ENCODE measurements at regions not wholly inside any gene's neighbourhood (a gene's known extent, or its start where the extent isn't known, plus 50 kb on each side); places are given as distances from the start of the nearest gene placed in this dataset.
"Not testable (repeated sequence)": the region's sequence is repeated elsewhere in the genome, so short reads cannot be mapped to it uniquely, and the experiment has no call there.

DNA sequence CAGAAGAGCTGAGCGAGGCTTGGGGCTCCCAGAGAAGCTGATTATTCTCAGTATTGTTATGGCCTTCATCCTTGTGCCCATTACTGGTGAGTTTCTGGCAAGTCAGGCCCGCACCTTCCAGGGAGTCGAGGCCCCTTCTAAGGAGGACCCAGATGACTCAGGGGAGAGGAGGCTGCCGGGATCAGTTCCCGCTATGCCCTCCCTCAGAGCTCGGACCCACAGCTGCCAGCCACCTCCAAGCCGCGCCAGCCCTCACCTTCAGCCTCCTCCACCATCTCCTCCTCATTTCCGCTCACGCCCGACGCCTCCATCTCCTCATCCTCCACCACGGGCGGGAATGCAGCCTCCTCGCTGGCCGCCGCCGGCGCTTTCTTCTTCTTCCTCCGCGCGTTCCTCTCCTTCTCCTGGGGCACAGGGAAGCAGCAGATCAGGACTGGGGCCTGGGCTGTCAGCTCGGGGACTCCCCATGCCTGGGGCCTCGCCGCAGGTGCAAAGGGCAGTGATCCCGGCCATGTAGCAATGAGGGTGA, 83.2 kb downstream of the RFLNA start:
- intact Hi-C loops (cut with micrococcal nuclease), result no loop called here
- Mint-ChIP-seq H3K4me1 (no peaks in the 10 kb centered on the region), H3K27me3 (no peaks in the 10 kb centered on the region), H3K36me3 (ENCODE audit: low read depth) (peaks cover 2% of the 10 kb centered on the region), H3K4me3 (no peak overlapping the region), H3K27ac (no peak overlapping the region), H3K9me3 (no peaks in the 10 kb centered on the region)
- no peak for DNase-seq

DNA sequence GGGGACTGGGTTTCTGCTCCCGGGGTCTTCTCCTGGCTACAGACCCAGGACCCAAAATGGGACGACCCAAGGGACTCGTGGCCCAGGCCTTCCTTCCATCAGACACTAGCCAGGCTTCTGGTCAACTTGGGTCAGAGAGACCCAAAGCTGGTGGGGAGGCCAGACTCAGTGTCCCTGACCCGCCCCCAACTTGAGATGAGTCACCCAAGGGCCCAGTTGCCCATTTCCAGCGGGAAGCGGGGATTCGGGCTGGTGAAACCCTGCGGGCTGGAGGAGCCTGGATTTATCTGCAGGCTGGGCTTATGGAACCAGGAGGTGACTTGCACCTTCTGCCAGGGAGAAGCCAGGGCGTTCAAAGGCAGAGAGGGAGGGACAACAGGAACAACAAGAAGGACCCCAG, 81.5 kb downstream of the RFLNA start:
- H3K27me3 Mint-ChIP-seq, result no peaks in the 10 kb centered on the region
- H3K27ac Mint-ChIP-seq, result no peak overlapping the region
- intact Hi-C loops (cut with micrococcal nuclease), result no loop called here
- H3K4me3 Mint-ChIP-seq, result no peak overlapping the region
- peaks cover 2% of the 10 kb centered on the region for H3K36me3 Mint-ChIP-seq (ENCODE audit: low read depth)
- no peaks in the 10 kb centered on the region for H3K4me1 Mint-ChIP-seq
- no peak for DNase-seq
- H3K9me3 Mint-ChIP-seq, result no peaks in the 10 kb centered on the region

DNA sequence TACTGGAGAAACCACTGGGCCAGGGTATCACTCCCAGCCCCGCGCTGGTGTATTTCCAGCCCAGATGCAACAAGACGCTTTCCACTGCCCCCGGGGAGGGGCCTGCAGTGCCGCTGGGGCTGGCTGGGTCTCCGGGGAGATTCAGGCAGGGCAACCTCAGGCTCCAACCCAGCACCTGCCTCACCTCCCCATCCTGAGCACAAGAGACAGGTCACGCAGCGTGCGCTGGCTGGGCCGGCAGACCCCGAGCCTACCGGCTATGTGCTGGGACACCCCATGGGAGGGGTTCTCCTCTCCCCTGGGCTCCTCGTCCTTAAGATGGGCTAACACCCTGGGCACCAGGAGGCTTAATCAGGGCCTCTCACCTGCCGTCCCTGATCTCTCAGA, 80.9 kb downstream of the RFLNA start:
- DNase-seq, result no peak
- no peaks in the 10 kb centered on the region for H3K4me1 Mint-ChIP-seq
- intact Hi-C loops (cut with micrococcal nuclease), result no loop called here
- no peak overlapping the region for H3K27ac Mint-ChIP-seq
- H3K9me3 Mint-ChIP-seq, result no peaks in the 10 kb centered on the region
- H3K27me3 Mint-ChIP-seq, result no peaks in the 10 kb centered on the region
- H3K36me3 Mint-ChIP-seq (ENCODE audit: low read depth), result peaks cover 2% of the 10 kb centered on the region
- no peak overlapping the region for H3K4me3 Mint-ChIP-seq

DNA sequence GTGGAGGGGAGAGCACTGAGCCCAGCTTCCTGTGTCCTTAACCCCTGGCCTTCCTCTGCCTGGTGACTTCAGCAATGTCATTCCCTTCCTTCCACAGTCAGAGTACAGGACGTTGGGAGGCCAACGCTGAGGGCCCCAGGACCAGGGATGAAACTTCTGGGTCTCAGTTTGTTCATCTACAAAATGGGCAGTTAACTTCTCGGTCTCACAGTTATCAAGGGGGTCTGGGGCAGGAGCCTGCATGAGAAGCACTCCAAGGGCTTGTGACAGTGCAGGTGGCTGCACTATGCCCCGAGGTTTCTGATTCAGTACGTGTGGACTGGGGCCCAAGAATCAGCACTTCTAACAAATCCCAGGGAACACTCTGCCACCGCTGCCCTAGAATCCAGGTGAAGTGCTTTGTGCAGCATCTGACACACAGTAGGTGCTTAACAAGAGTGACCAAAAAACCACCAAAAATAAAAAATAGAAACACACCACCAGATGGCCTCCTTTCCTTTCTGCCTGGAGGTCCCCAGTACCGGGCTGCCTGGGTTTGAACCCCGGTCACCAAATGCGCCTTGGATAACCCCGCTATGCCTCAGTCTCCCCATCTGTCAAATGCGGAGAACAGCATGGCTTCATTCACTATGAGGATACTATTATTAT, 80.4 kb downstream of the RFLNA start:
- H3K27me3 Mint-ChIP-seq, result no peaks in the 10 kb centered on the region
- no peaks in the 10 kb centered on the region for H3K9me3 Mint-ChIP-seq
- peaks cover 4% of the 10 kb centered on the region for H3K36me3 Mint-ChIP-seq (ENCODE audit: low read depth)
- no peak overlapping the region for H3K4me3 Mint-ChIP-seq
- H3K27ac Mint-ChIP-seq, result no peak overlapping the region
- H3K4me1 Mint-ChIP-seq, result no peaks in the 10 kb centered on the region
- DNase-seq, result no peak
- intact Hi-C loops (cut with micrococcal nuclease), result no loop called here

DNA sequence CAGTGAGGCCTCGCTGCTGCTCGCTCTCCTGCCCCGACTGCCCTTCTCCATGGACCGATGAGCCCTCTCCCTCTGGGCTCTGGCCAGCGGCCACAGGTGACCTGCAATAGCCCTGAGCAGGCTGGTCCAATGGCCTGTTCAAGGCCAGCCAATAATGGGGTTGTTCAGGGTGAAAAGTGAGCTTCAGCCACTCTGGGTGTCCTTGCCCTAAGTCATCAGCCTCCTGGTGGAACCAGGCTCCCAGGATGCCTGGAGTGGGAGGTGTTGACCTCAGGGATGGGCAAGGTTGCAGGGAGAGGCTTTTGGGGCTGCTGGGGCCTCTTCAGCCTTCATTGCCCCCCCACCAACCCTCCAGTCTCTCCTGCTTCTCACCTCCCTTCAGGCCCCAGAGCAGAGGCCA, 79.7 kb downstream of the RFLNA start:
- H3K36me3 Mint-ChIP-seq (ENCODE audit: low read depth), result peaks cover 4% of the 10 kb centered on the region
- DNase-seq, result no peak
- H3K9me3 Mint-ChIP-seq, result no peaks in the 10 kb centered on the region
- H3K27ac Mint-ChIP-seq, result no peak overlapping the region
- H3K4me3 Mint-ChIP-seq, result no peak overlapping the region
- no peaks in the 10 kb centered on the region for H3K27me3 Mint-ChIP-seq
- intact Hi-C loops (cut with micrococcal nuclease), result no loop called here
- H3K4me1 Mint-ChIP-seq, result no peaks in the 10 kb centered on the region

DNA sequence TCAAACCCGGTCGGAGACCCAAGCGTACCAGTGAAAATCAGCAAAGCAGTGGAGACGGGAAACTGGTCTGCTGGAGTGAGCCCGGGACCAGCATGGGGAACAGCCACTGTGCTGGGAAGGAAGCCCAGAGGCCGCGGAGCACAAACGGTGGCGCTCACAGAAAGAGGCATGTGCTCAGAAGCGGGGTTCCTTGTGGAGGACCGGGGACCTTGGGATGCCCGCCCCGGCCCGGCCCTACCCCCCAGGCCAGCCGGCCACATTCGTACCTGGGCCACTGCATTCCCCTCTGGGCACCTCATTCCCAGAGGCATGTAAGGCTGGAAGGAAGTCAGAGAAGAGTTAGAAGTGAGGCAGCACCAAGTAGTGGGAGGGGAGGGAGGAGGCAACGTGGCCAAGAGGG, 79.3 kb downstream of the RFLNA start:
- no peaks in the 10 kb centered on the region for H3K27me3 Mint-ChIP-seq
- no peak for DNase-seq
- peaks cover 4% of the 10 kb centered on the region for H3K36me3 Mint-ChIP-seq (ENCODE audit: low read depth)
- H3K9me3 Mint-ChIP-seq, result no peaks in the 10 kb centered on the region
- intact Hi-C loops (cut with micrococcal nuclease), result no loop called here
- no peaks in the 10 kb centered on the region for H3K4me1 Mint-ChIP-seq
- no peak overlapping the region for H3K27ac Mint-ChIP-seq
- no peak overlapping the region for H3K4me3 Mint-ChIP-seq

DNA sequence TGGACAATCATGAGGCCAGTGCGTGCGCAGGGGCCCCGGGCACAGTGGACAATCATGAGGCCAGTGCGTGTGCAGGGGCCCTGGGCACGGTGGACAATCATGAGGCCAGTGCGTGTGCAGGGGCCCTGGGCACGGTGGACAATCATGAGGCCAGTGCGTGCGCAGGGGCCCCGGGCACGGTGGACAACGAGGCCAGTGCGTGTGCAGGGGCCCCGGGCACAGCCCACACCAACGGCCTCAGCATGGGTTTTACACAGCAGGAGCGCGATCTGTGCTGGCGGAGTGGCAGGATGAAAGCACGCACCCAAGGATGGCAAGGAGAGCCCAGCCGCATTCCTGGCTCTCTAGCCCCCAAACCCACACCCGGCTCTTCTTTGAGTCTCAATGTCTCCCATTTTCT, 78.8 kb downstream of the RFLNA start:
- H3K4me1 Mint-ChIP-seq; H3K27ac Mint-ChIP-seq; H3K9me3 Mint-ChIP-seq; H3K36me3 Mint-ChIP-seq (ENCODE audit: low read depth); intact Hi-C loops (cut with micrococcal nuclease); H3K4me3 Mint-ChIP-seq; H3K27me3 Mint-ChIP-seq; DNase-seq: not testable (repeated sequence)

DNA sequence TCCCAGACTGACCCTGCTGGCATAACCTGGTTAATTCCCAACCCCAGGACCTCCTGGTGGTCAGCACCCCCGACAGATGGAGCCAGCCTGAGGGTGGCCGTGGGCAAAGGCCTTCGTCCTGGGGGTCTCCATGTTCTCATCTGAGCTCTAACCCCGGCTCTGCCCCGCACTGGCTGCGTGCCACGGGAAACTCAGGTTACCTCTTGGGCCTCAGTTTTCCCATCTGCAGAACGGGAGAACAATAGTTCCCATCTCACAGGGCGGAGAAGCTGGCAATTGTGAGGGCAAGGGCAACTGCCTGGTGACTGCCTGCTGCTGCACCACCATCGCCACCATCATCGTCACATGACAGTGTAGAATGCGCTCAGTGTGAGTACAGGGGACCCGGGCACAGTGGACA, 77.9 kb downstream of the RFLNA start:
- Mint-ChIP-seq H3K4me1 (no peaks in the 10 kb centered on the region), H3K36me3 (ENCODE audit: low read depth) (peaks cover 4% of the 10 kb centered on the region), H3K27ac (no peak overlapping the region), H3K4me3 (no peak overlapping the region), H3K27me3 (no peaks in the 10 kb centered on the region), H3K9me3 (no peaks in the 10 kb centered on the region)
- intact Hi-C loops (cut with micrococcal nuclease), result no loop called here
- DNase-seq, result no peak

DNA sequence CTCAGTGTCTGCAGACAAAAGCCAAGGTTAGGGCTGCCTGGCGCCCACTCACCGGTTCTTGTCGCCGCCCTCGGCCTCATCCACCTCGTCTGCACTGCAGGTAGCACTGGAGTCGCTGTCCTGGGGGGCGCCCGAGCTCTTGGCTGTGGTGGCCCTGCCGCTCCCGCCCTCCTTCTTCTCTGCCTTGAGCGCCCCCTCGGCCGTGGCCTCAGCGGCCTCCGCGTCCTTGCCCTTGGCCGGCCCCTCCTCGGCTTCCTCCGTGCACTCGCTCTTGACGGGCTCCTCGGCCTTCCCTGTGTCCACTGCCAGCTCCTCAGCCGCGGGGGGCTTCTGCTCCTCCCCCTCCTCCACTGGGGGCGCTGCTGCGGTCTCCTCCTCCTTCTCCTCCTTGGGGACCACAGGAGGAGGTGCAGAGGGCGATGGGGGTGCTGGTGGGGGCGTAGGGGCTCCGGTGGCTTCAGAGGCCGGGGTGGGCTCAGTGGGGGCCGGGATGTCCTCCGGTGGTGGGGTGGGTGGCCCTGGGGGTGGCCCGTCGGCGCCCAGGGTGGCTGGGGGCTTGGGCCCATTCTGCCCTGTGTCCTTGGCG, 77.2 kb downstream of the RFLNA start:
- no peaks in the 10 kb centered on the region for H3K9me3 Mint-ChIP-seq
- intact Hi-C loops (cut with micrococcal nuclease), result no loop called here
- H3K36me3 Mint-ChIP-seq (ENCODE audit: low read depth), result peaks cover 3% of the 10 kb centered on the region
- H3K27ac Mint-ChIP-seq, result no peak overlapping the region
- DNase-seq, result no peak
- H3K4me3 Mint-ChIP-seq, result no peak overlapping the region
- no peaks in the 10 kb centered on the region for H3K27me3 Mint-ChIP-seq
- no peaks in the 10 kb centered on the region for H3K4me1 Mint-ChIP-seq

DNA sequence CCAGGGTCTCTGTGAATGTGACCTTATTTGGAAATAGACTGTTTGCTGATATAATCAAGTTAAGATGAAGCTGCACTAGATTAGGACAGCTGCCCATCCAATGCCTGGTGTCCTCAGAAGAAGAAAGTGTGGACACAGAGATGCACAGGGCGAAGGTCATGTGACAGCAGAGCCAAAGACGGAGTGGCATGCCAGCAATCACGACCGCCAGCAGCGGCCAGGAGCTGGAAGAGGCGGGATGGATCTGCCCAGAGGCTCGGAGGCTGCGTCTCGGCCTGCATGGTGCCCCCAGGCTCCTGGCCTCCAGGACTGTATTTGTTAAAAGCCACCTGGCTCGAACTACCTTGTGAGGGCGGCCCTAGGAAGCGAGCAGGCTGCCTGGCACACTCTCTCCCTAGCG, 76.5 kb downstream of the RFLNA start:
- H3K27me3 Mint-ChIP-seq, result no peaks in the 10 kb centered on the region
- no peaks in the 10 kb centered on the region for H3K4me1 Mint-ChIP-seq
- no peak for DNase-seq
- H3K36me3 Mint-ChIP-seq (ENCODE audit: low read depth), result peaks cover 3% of the 10 kb centered on the region
- H3K9me3 Mint-ChIP-seq, result no peaks in the 10 kb centered on the region
- H3K27ac Mint-ChIP-seq, result no peak overlapping the region
- H3K4me3 Mint-ChIP-seq, result no peak overlapping the region
- intact Hi-C loops (cut with micrococcal nuclease), result no loop called here

DNA sequence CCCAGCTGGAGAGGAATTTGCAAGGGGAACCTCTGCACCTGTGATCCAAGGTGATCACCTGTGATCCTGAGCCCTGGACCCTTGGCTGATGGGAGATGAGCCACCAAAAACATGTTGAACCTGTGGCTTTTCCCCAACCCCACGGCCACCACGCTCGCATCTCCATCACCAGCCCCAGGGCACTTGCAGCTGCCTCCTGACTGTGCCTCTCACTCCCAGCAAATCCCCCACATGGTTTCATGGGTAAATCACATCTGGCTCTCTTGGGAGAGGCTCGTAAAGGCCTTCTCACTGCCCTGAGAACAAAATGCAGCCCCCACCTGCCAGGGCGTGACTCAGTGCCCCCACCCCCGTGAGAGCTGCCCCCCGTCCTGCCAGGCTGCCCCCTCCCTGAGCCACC, 76.0 kb downstream of the RFLNA start:
- peaks cover 3% of the 10 kb centered on the region for H3K36me3 Mint-ChIP-seq (ENCODE audit: low read depth)

DNA sequence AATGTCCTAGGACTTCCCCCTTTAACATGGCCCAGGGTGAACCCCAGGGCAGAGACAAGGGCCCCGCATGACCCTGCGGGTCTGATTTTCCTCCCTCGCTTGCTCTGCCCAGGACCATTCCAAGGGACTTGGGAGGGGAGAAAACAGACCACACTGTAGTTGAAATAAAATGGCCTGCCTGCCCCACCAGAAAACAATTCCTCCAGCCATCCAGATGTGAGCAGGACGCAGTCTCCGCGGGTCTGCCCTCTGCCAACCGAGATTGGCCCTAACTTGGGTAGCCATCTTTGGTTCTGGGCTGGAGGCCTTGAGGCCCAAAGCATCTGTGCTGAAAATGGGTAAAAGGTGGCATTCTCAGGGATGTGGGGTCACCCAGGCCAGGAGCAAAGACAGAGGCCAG, 75.5 kb downstream of the RFLNA start:
- Mint-ChIP-seq H3K36me3 (ENCODE audit: low read depth) (peaks cover 3% of the 10 kb centered on the region), H3K27me3 (no peaks in the 10 kb centered on the region)
- DNase-seq, result no peak

More for the DNA sequence above, 76.0 kb downstream of the RFLNA start:
- no peak for DNase-seq
- Mint-ChIP-seq H3K27me3 (no peaks in the 10 kb centered on the region), H3K4me3 (no peak overlapping the region), H3K9me3 (no peaks in the 10 kb centered on the region), H3K4me1 (no peaks in the 10 kb centered on the region), H3K27ac (no peak overlapping the region)
- intact Hi-C loops (cut with micrococcal nuclease), result no loop called here

DNA sequence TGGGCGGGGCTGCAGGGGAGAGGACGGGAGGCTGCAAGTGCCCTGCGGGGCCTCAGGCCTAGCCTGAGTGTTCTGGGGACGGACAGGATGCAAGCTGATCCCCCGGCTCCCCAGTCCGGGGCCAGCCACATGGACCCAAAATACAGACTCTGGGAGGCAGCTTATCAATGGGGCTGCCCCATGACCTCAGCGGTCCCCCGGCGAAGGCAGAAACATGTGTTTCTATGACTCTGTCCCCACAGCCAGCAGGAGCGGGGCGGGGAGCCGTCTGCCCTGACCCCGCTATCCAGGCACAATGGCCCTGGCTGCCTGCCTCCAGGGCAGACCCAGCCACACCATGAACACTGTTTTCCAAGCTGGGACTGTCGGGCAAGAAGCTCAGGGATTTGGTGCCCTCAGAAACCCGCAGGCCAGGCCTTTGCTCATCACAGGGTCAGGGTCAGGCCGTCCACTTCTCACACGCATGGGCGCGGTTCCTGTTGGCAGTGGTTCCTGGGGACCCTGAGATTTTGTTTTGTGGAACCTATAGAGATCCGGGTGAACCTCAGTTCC, 75.0 kb downstream of the RFLNA start:
- Mint-ChIP-seq H3K9me3 (no peaks in the 10 kb centered on the region), H3K36me3 (ENCODE audit: low read depth) (peaks cover 3% of the 10 kb centered on the region), H3K4me3 (no peak overlapping the region), H3K4me1 (no peaks in the 10 kb centered on the region), H3K27me3 (no peaks in the 10 kb centered on the region), H3K27ac (no peak overlapping the region)
- intact Hi-C loops (cut with micrococcal nuclease), result no loop called here
- no peak for DNase-seq

More for the DNA sequence above, 75.5 kb downstream of the RFLNA start:
- Mint-ChIP-seq H3K4me1 (no peaks in the 10 kb centered on the region), H3K9me3 (no peaks in the 10 kb centered on the region), H3K27ac (no peak overlapping the region), H3K4me3 (no peak overlapping the region)
- intact Hi-C loops (cut with micrococcal nuclease), result no loop called here

DNA sequence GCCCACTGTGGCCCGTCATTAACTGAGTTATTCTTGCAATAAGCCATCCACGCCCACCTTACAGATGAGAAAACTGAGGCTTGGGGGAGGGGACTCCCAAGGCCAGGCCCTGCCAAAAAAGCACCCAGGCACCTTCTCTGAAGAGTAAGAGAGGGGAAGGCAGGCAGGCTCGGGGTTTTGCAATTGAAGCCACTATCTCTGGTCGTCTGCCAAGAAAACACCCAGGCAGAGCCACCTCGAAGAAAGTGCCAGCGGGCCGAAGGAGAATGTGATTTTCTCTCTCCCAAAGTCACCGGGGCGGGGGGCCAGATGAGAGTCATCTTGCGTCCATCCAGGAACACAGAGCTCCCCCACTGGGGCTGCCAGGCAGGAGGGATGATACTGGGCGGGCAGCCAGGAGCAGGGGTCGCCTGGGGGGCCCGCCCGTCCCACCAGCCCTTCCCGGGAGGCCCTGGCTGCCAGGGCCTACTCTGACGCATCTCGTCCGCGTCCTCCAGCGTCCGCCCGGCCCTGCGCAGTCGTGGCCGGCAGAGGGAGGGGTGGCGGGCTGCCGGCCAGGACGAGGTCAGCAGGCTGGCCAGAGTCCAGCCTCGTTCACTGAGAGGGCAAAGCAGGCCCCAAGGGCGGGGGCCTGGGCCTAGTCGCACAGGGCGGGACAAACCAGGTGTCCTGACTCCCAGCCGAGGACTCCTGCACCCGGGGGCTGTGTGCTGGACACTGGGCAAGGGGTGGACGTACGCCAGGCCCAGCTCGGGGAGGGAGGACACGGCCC, 74.3 kb downstream of the RFLNA start:
- H3K27ac Mint-ChIP-seq, result no peak overlapping the region
- peaks cover 3% of the 10 kb centered on the region for H3K36me3 Mint-ChIP-seq (ENCODE audit: low read depth)
- DNase-seq, result no peak
- H3K4me1 Mint-ChIP-seq, result no peaks in the 10 kb centered on the region
- H3K9me3 Mint-ChIP-seq, result no peaks in the 10 kb centered on the region
- no peak overlapping the region for H3K4me3 Mint-ChIP-seq
- no peaks in the 10 kb centered on the region for H3K27me3 Mint-ChIP-seq
- intact Hi-C loops (cut with micrococcal nuclease), result no loop called here

Data from activated CD4-positive, alpha-beta T cell treated with anti-CD3 and anti-CD28 coated beads, Interleukin-2, amount 10 ng/mL, durations not matched to agents 24 days and 14 days (primary cell).